ENCODE measurements at regions not wholly inside any gene's neighbourhood (a gene's known extent, or its start where the extent isn't known, plus 50 kb on each side); places are given as distances from the start of the nearest gene placed in this dataset.
"Not testable (repeated sequence)": the region's sequence is repeated elsewhere in the genome, so short reads cannot be mapped to it uniquely, and the experiment has no call there.

GRCh38 chr2:111455016-111456015, 334.6 kb downstream of the BCL2L11 start:
- not testable (repeated sequence) for DNase-seq

GRCh38 chr2:111457191-111457590, 336.5 kb downstream of the BCL2L11 start:
- DNase-seq: not testable (repeated sequence)

GRCh38 chr2:111460901-111461300, 340.2 kb downstream of the BCL2L11 start:
- not testable (repeated sequence) for DNase-seq

- not testable (repeated sequence) for DNase-seq
These were observed 341.1 kb downstream of the BCL2L11 start for GRCh38 chr2:111461831-111462230.

- DNase-seq: not testable (repeated sequence)
These were observed 341.9 kb downstream of the BCL2L11 start for GRCh38 chr2:111462572-111462971.

GRCh38 chr2:111463238-111463848, 342.6 kb downstream of the BCL2L11 start:
- not testable (repeated sequence) for DNase-seq

- not testable (repeated sequence) for DNase-seq
These were observed 343.2 kb downstream of the BCL2L11 start for GRCh38 chr2:111463956-111464355.

GRCh38 chr2:111464367-111464766, 343.7 kb downstream of the BCL2L11 start:
- DNase-seq: not testable (repeated sequence)

GRCh38 chr2:111465521-111465920, 344.8 kb downstream of the BCL2L11 start:
- DNase-seq: not testable (repeated sequence)

- DNase-seq: not testable (repeated sequence)
These were observed 346.0 kb downstream of the BCL2L11 start for GRCh38 chr2:111466744-111467143.

GRCh38 chr2:111470924-111471323, 350.2 kb downstream of the BCL2L11 start:
- not testable (repeated sequence) for DNase-seq

- not testable (repeated sequence) for DNase-seq
These were observed 351.2 kb downstream of the BCL2L11 start for GRCh38 chr2:111471791-111472530.

GRCh38 chr2:111472844-111473403, 352.2 kb downstream of the BCL2L11 start:
- DNase-seq: not testable (repeated sequence)

- DNase-seq: not testable (repeated sequence)
These were observed 352.8 kb downstream of the BCL2L11 start for GRCh38 chr2:111473522-111473921.

GRCh38 chr2:111474198-111474705, 353.5 kb downstream of the BCL2L11 start:
- not testable (repeated sequence) for DNase-seq

- not testable (repeated sequence) for DNase-seq
These were observed 357.6 kb downstream of the BCL2L11 start for GRCh38 chr2:111478335-111478734.

- DNase-seq: not testable (repeated sequence)
These were observed 358.2 kb downstream of the BCL2L11 start for GRCh38 chr2:111478871-111479318.

GRCh38 chr2:111480016-111480625, 359.4 kb downstream of the BCL2L11 start:
- DNase-seq: not testable (repeated sequence)

GRCh38 chr2:111480633-111481032, 359.9 kb downstream of the BCL2L11 start:
- not testable (repeated sequence) for DNase-seq

- not testable (repeated sequence) for DNase-seq
These were observed 360.5 kb downstream of the BCL2L11 start for GRCh38 chr2:111481219-111481618.

GRCh38 chr2:111482987-111483679, 362.4 kb downstream of the BCL2L11 start:
- DNase-seq: not testable (repeated sequence)

Data from MV-4-11 (cell line).